LNCaP clone FGC (cell line): ENCODE measurements at regions not wholly inside any gene's neighbourhood (a gene's known extent, or its start where the extent isn't known, plus 50 kb on each side); places are given as distances from the start of the nearest gene placed in this dataset.

ENCODE experiments used
- DNase-seq: peaks from one replicate; pipeline ENCODE4 v3.0.0-alpha.2; 2011; ENCODE audit warnings: low read depth
- H3K4me3 ChIP-seq: 2 replicates; pipeline ENCODE4 v1.5.1; 2011; ENCODE audit warnings: mild to moderate bottlenecking, low read depth, low read length, control low read depth
- TF ChIP-seq, protein P1 (sequence below): IDR thresholded peaks from 2 replicates; pipeline ENCODE4 v1.5.1; 2012; ENCODE audit warnings: mild to moderate bottlenecking; ENCODE audit not compliant: control insufficient read depth, insufficient read depth; ENCODE audit errors: extremely low read depth

DNA sequence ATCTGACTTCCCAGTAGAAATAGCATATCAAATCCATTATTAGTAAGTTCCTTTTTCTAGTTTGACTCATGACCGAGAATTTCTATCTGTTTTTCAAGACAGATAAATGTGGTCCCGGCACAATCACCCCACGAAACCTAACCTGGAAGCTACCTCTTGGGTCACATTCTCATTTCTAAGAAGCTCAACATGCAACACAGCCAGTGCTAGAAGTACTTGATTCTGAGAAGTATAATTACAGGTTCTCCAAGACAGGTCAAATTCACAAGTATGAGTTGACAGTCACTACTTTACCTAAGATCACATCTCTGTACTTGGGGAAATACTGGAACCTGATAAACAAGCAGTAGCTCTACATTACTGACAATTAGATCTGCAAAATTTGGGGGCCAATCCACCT is 54.0 kb upstream of the PLAC1 start:
- TF ChIP-seq, protein P1, sequence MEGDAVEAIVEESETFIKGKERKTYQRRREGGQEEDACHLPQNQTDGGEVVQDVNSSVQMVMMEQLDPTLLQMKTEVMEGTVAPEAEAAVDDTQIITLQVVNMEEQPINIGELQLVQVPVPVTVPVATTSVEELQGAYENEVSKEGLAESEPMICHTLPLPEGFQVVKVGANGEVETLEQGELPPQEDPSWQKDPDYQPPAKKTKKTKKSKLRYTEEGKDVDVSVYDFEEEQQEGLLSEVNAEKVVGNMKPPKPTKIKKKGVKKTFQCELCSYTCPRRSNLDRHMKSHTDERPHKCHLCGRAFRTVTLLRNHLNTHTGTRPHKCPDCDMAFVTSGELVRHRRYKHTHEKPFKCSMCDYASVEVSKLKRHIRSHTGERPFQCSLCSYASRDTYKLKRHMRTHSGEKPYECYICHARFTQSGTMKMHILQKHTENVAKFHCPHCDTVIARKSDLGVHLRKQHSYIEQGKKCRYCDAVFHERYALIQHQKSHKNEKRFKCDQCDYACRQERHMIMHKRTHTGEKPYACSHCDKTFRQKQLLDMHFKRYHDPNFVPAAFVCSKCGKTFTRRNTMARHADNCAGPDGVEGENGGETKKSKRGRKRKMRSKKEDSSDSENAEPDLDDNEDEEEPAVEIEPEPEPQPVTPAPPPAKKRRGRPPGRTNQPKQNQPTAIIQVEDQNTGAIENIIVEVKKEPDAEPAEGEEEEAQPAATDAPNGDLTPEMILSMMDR, result no peak
- no peak overlapping the region for H3K4me3 ChIP-seq
- DNase-seq, result no peak

DNA sequence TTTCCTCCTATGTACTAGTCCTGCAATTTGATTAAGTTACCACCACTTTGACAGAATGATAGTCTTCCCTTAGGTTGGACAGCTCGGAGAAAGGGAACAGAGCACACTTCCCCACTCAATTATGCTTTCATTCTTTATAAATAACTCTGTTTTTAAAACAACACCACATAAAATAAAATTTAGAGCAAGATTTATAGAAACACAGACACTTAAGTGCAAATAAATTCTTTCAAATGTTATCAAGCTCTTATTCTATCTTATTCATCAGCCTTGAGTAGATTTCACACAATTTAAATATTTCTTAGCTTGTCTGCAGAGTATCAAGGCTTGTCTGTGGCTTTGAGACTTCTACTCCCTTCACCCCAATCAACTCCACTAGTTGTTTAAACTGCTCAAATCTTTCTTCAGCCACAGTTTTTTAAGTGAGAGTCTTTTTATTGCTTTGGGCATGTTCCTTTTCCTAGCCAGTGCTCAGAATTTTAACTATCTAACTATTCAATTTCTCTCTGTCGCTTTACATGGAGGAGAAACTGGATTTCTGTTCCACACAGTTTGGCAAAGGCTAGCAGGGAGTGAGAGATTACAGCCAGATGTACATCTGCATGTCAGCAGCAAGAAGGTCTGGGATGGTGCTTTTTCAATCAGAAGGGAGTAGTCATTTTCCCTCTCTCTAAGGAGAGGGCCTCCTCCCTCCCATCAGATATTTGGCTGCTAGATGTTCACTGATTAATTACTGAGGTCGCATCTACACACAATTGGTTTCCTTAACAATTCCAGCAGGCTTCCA is 53.1 kb upstream of the PLAC1 start:
- DNase-seq, result no peak
- H3K4me3 ChIP-seq, result no peak overlapping the region
- TF ChIP-seq, protein P1, result no peak
